Neuron (in vitro differentiated cells): ENCODE measurements at regions not wholly inside any gene's neighbourhood (a gene's known extent, or its start where the extent isn't known, plus 50 kb on each side); places are given as distances from the start of the nearest gene placed in this dataset.
"Not testable (repeated sequence)": the region's sequence is repeated elsewhere in the genome, so short reads cannot be mapped to it uniquely, and the experiment has no call there.

Experiments
- H2AFZ ChIP-seq: one replicate; pipeline ENCODE4 v1.6.1; 2013; ENCODE audit warnings: low read depth, mild to moderate bottlenecking, inconsistent platforms, low read length, moderate library complexity
- H3K27me3 ChIP-seq: one replicate; pipeline ENCODE4 v1.6.1; 2013; ENCODE audit warnings: low read length; ENCODE audit not compliant: insufficient read depth
- H3K36me3 ChIP-seq: one replicate; pipeline ENCODE4 v1.6.1; 2013; ENCODE audit warnings: low read length; ENCODE audit not compliant: insufficient read depth
- H3K4me1 ChIP-seq: one replicate; pipeline ENCODE4 v1.6.1; 2013; ENCODE audit warnings: low read length; ENCODE audit not compliant: insufficient read depth
- H3K4me3 ChIP-seq: 2 replicates; pipeline ENCODE4 v1.5.1; 2013; ENCODE audit warnings: mild to moderate bottlenecking, low read length, moderate library complexity
- H3K9me3 ChIP-seq: one replicate; pipeline ENCODE4 v1.6.1; 2013; ENCODE audit warnings: low read length

GRCh38 chr3:188979248-188979647, 192.5 kb upstream of the TPRG1 start:
- H3K36me3 ChIP-seq = no peaks in the 10 kb centered on the region
- peaks cover 3% of the 10 kb centered on the region for H3K4me1 ChIP-seq
- H3K27me3 ChIP-seq = no peaks in the 10 kb centered on the region
- no peak overlapping the region for H2AFZ ChIP-seq
- H3K9me3 ChIP-seq = no peaks in the 10 kb centered on the region
- H3K4me3 ChIP-seq = no peak overlapping the region

DNA sequence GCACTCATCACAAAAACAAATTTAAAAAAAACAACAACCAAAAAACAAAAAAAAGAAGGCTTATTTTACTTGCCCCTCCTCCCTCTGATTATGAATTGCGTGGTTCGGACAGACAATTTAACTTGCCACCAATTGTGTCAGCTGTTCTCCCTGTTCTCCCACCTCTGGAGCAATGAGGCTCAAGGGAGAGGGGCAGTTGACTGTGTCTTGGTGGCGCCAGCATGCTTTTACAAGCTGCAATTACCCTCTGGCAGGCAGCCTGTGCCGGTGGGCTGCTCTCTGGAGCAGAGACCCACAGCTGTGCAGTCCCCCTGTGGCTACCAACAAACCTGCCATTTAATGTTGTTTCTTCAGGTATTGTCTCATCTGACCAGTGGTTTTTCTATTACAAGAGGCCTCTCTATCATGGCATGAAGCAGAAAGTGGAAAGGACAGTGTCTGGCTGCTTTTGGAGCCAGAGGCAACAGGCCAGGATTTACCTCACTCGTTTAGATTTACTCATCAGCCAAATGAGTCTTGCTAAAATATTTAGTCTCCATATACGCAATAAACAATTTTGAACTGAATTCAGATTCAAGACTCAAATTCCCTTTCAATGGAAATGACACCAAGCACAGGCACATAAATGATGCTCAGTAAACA, 192.0 kb upstream of the TPRG1 start:
- Histone ChIP-seq H3K4me3 (no peak overlapping the region), H3K4me1 (no peaks in the 10 kb centered on the region), H3K27me3 (no peaks in the 10 kb centered on the region), H3K9me3 (no peaks in the 10 kb centered on the region), H2AFZ (no peak overlapping the region), H3K36me3 (no peaks in the 10 kb centered on the region)

- Histone ChIP-seq H3K36me3 (no peaks in the 10 kb centered on the region), H3K27me3 (no peaks in the 10 kb centered on the region), H3K4me3 (no peak overlapping the region), H2AFZ (no peak overlapping the region), H3K4me1 (no peaks in the 10 kb centered on the region), H3K9me3 (no peaks in the 10 kb centered on the region)
Observed at GRCh38 chr3:188993181-188993580, 178.6 kb upstream of the TPRG1 start.

DNA sequence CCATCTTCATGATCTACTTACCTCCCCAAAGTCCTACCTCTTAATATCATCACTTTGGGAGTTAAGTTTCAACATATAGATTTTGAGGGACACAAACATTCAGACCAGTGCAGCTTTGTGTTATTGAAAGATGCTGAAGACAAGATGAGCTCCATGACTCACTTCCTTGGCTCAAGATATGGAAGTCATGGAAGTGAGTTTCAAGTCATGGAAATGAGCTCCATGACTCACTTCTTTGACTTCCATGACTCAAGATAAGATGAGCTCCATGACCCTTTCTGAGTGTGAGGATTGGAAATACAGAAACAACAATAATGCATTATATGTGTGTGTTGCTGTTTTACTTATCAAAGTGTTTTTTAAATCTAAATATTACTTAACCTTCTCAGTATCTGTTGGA, 170.2 kb upstream of the TPRG1 start:
- no peak overlapping the region for H3K4me3 ChIP-seq
- no peaks in the 10 kb centered on the region for H3K9me3 ChIP-seq
- no peak overlapping the region for H2AFZ ChIP-seq
- H3K36me3 ChIP-seq = no peaks in the 10 kb centered on the region
- H3K4me1 ChIP-seq = no peaks in the 10 kb centered on the region
- H3K27me3 ChIP-seq = no peaks in the 10 kb centered on the region

DNA sequence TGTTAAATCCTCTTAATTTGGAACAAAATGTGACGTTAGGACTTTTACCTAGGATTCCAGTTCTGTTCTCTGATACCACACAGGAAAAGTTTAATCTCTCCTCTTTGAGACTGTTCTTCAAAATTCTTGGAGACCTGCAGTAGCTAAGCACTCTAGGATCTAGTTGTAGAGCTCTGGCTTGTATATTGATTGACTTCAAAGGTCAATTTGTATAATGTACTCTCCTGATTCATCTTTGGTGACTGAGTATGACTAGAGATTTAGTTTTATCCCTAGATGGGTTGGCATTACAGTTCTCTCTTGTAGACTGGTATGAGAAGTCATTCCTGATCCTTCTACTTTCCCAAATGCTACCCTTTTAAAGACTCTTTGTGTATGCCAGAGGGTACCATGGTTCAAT, 168.4 kb upstream of the TPRG1 start:
- Histone ChIP-seq H3K4me1 (no peaks in the 10 kb centered on the region), H3K4me3 (no peak overlapping the region), H2AFZ (no peak overlapping the region), H3K36me3 (no peaks in the 10 kb centered on the region), H3K27me3 (no peaks in the 10 kb centered on the region), H3K9me3 (no peaks in the 10 kb centered on the region)

DNA sequence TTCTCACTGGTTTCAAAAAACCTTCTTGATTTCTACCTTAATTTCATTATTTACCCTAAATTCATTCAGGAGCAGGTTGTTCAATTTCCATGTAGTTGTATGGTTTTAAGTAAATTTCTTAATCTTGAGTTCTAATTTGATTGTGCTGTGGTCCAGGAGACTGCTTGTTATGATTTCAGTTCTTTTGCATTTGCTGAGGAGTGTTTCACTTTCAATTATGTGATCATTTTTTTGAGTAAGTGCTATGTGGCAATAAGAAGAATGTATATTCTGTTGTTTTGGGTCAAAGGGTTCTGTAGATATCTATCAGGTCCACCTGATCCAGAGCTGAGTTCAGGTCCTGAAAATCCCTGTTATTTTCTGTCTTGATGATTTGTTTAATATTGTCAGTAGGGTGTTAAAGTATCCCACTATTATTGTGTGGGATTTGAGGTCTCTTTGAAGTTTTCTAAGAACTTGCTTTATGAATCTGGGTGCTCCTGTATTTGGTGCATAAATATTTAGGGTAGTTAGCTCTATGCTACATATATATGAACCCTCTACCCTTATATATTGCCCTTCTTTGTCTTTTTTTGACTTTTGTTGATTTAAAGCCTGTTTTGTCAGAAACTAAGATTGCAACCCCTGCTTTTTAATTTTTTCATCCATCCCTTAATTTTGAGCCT, 158.4 kb upstream of the TPRG1 start:
- Histone ChIP-seq H3K27me3 (no peaks in the 10 kb centered on the region), H3K4me3 (no peak overlapping the region), H3K36me3 (no peaks in the 10 kb centered on the region), H3K9me3 (no peaks in the 10 kb centered on the region), H3K4me1 (no peaks in the 10 kb centered on the region), H2AFZ (no peak overlapping the region)

DNA sequence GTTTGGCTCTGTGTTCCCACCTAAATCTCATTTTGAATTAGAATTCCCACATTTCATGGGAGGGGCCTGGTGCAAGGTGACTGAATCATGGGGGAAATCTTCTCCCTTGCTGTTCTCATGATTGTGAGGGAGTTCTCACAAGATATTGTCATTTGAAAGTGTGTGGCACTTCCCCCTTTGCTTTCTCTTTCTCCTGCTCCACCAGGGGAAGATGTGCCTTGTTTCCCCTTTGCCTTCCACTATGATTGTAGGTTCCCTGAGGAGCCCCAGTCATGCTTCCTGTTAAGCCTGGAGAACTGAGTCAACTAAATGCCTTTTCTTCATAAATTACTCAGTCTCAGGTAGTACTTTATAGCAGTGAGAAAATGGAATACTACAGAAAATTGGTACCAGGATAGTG, 157.2 kb upstream of the TPRG1 start:
- H3K36me3 ChIP-seq = no peaks in the 10 kb centered on the region
- no peaks in the 10 kb centered on the region for H3K9me3 ChIP-seq
- no peak overlapping the region for H3K4me3 ChIP-seq
- no peaks in the 10 kb centered on the region for H3K27me3 ChIP-seq
- H3K4me1 ChIP-seq = no peaks in the 10 kb centered on the region
- no peak overlapping the region for H2AFZ ChIP-seq

GRCh38 chr3:189022576-189023466, 148.9 kb upstream of the TPRG1 start:
- H3K9me3 ChIP-seq, H3K27me3 ChIP-seq, H2AFZ ChIP-seq, H3K36me3 ChIP-seq, H3K4me1 ChIP-seq, H3K4me3 ChIP-seq: not testable (repeated sequence)

- Histone ChIP-seq H3K4me3 (no peak overlapping the region), H3K36me3 (no peaks in the 10 kb centered on the region), H3K9me3 (no peaks in the 10 kb centered on the region), H3K4me1 (no peaks in the 10 kb centered on the region), H3K27me3 (no peaks in the 10 kb centered on the region), H2AFZ (no peak overlapping the region)
Observed at GRCh38 chr3:189025866-189026265, 145.9 kb upstream of the TPRG1 start.

GRCh38 chr3:189027626-189028155, 144.1 kb upstream of the TPRG1 start:
- no peak overlapping the region for H3K4me3 ChIP-seq
- H3K36me3 ChIP-seq = no peaks in the 10 kb centered on the region
- no peak overlapping the region for H2AFZ ChIP-seq
- no peaks in the 10 kb centered on the region for H3K27me3 ChIP-seq
- no peaks in the 10 kb centered on the region for H3K9me3 ChIP-seq
- no peaks in the 10 kb centered on the region for H3K4me1 ChIP-seq

GRCh38 chr3:189038773-189039745, 132.7 kb upstream of the TPRG1 start:
- Histone ChIP-seq H3K36me3 (no peaks in the 10 kb centered on the region), H3K4me3 (no peak overlapping the region), H2AFZ (no peak overlapping the region)

DNA sequence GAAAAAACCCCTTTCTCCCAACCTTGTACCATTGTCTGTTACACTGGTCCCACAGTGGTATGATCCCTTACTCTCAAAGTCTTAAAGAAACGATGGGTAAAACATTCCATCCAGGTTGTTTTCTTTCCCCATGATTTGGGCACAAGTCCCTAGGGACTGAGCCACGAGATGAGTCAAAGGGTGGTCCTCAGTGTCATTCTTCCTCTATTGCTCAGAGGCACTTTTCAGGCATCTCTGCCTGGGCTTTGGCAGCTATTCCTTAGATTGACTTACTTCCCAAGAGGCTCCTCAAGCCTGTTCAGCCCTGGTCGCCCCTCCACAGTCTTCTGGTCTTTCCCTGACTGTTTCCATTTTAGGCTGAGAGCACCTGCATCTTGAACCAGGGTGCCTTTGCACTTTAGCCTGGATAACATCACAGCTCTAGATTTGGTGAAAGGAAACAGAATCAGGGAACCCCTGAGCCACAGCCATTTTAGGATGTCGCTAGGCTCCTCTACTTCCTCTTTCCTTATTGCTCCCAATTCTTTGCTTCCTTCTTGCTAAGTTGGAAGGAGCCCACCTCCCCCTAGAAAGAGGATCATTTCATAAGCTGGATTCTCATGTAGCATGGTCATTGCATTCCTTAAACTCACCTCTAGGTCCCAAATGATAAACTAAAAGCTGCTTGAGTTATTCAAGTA, 131.0 kb upstream of the TPRG1 start:
- Histone ChIP-seq H3K36me3 (no peaks in the 10 kb centered on the region), H3K9me3 (no peaks in the 10 kb centered on the region), H3K4me1 (no peaks in the 10 kb centered on the region), H2AFZ (no peak overlapping the region), H3K4me3 (no peak overlapping the region), H3K27me3 (no peaks in the 10 kb centered on the region)

More at GRCh38 chr3:189038773-189039745, 132.7 kb upstream of the TPRG1 start:
- Histone ChIP-seq H3K27me3 (no peaks in the 10 kb centered on the region), H3K4me1 (no peaks in the 10 kb centered on the region), H3K9me3 (no peaks in the 10 kb centered on the region)
